SU-DHL-6 (cell line): ENCODE measurements at regions not wholly inside any gene's neighbourhood (a gene's known extent, or its start where the extent isn't known, plus 50 kb on each side); places are given as distances from the start of the nearest gene placed in this dataset.

Experiments
- CTCF ChIP-seq: fragments of 200-600 bp; sonication (generic); IDR thresholded peaks from one replicate; pipeline ENCODE4 v1.5.1; 2017; ENCODE audit warnings: antibody characterized with exemption, mild to moderate bottlenecking, low read length, moderate library complexity; ENCODE audit not compliant: insufficient read depth, poor library complexity, severe bottlenecking
- EZH2phosphoT487 ChIP-seq: fragments of 200-600 bp; sonication (generic), shearing (Covaris generic); conservative IDR thresholded peaks from 2 replicates; pipeline ENCODE4 v1.6.1; 2018; ENCODE audit warnings: mild to moderate bottlenecking, antibody characterized with exemption, low read length, moderate library complexity, mixed read lengths

- TF ChIP-seq CTCF (no peak), EZH2phosphoT487 (no peak)
Observed at GRCh38 chr6:4017058-4017739, 61.7 kb downstream of the FAM217A start.
